ENCODE measurements at regions not wholly inside any gene's neighbourhood (a gene's known extent, or its start where the extent isn't known, plus 50 kb on each side); places are given as distances from the start of the nearest gene placed in this dataset.

GRCh38 chr2:88842656-88843460 is 151.4 kb downstream of the RPIA start:
- Histone ChIP-seq H3K9me2 (ENCODE audit: insufficient read depth) (peaks cover 17% of the 10 kb centered on the region), H4K20me1 (replicated peaks; ENCODE audit: insufficient read depth) (no peaks in the 10 kb centered on the region), H3K79me2 (replicated peaks; ENCODE audit: insufficient read depth) (no peaks in the 10 kb centered on the region), H3K4me2 (no peak overlapping the region), H3K27ac (ENCODE audit: low read depth) (no peak overlapping the region), H2AFZ (no peak overlapping the region), H3K4me3 (no peak overlapping the region), H3F3A (replicated peaks; ENCODE audit: low read depth) (no peaks in the 10 kb centered on the region), H3K27me3 (ENCODE audit: insufficient read depth) (no peaks in the 10 kb centered on the region), H3K36me3 (ENCODE audit: insufficient read depth) (no peaks in the 10 kb centered on the region), H3K4me1 (ENCODE audit: insufficient read depth) (no peaks in the 10 kb centered on the region)
- DNase-seq (ENCODE audit: low spot score) (no peak), ATAC-seq (no peak)
- Mint-ChIP-seq H3K9me3 (no peaks in the 10 kb centered on the region), H3K27ac (no peak overlapping the region), H3K27me3 (ENCODE audit: insufficient read depth, low read depth, poor library complexity) (no peaks in the 10 kb centered on the region), H3K4me3 (no peak overlapping the region), H3K4me1 (no peaks in the 10 kb centered on the region), H3K36me3 (ENCODE audit: low read depth) (no peaks in the 10 kb centered on the region)
- TF ChIP-seq EZH2phosphoT487 (IDR thresholded peaks at IDR 0.05; ENCODE audit: unreplicated experiment) (no peak), STAT1 (IDR thresholded peaks at IDR 0.05; ENCODE audit: unreplicated experiment) (no peak), CTCF (conservative IDR thresholded peaks at IDR 0.05; ENCODE audit: low read depth in 2 of 2) (no peak), ZNF462 (CRISPR knock-in tag; IDR thresholded peaks at IDR 0.05) (no peak), ZNF331 (CRISPR knock-in tag; IDR thresholded peaks at IDR 0.05; ENCODE audit: low read depth) (no peak), ETS1 (IDR thresholded peaks at IDR 0.05) (no peak), NANOG (IDR thresholded peaks at IDR 0.05; ENCODE audit: borderline replicate concordance) (no peak), JUNB (IDR thresholded peaks at IDR 0.05; ENCODE audit: unreplicated experiment) (no peak), POLR2AphosphoS5 (IDR thresholded peaks at IDR 0.05; ENCODE audit: low read depth) (no peak)
